NCI-H2029 treated with DMSO at 0.1 percent for 48 hours (cell line): ENCODE measurements at regions not wholly inside any gene's neighbourhood (a gene's known extent, or its start where the extent isn't known, plus 50 kb on each side); places are given as distances from the start of the nearest gene placed in this dataset.
"Not testable (repeated sequence)": the region's sequence is repeated elsewhere in the genome, so short reads cannot be mapped to it uniquely, and the experiment has no call there.

Source experiments
- DNase-seq: peaks from one replicate; lab custom pipeline; 2025; lab: John Stamatoyannopoulos, UW

DNA sequence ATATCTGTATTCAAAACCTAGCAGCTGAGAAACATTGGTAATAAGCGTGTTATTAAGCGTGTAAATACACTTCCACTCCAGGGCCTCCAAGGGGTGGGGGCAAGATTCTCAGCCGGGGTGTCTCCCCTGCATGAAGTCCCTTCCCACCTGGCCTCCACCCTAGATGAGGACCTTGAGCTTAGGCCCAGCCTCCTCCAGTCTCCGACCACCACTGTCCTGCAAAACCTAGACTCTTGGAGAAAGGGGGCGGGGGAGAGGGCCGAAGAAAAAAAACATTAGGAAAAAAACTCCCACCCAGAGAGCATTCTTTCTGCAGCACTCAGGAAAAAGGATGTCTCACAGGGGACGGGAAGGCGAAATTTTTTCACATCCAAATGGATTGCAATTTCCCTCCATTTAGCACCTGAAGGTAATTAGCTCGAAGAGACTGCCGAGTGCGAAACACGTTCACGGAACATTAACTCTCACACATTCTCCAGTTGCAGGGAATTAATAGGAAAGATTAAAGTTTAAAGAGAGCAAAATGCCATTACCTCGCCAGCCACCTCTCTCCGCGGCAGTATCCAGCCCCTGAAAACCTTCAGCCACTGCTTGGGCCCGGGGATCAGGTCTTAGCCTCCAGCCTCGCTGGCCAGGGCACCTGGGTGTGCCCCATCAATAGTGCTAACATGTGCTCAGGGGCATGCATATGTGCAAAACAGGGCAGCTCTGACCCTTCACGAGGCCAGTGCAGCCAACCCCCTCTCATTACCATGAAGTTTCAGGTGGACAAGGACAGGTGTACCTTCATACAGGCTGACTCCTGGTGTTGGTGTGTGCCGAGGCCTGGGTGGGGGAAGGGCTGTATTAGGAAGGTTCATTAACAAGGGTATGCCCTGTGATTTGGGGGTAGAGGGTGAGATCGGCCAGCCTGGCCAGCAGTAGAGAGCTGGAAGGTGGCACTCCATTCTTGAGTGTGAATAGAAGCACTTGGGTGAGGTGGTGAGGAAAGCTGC lies 77.2 kb downstream of the HIF1AN start:
- DNase-seq, result no peak

DNA sequence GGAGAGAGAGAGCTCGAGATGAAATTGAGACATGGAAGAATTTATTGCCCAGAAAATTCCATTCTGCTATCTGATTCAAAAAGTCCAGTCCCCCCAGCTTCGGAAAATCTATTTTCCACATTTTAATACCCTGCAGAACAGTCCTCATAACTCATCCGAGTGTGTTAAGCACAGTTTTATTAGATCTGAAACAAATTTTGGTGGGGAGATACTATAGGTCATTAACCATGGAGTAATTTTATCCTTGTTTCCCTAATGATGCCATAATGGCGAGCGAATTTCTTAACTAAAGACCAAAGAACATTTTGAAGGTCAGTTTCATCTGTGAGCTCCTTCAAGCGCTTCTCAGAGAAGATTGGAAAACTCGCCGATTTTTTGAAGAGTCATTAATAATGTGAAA lies 78.1 kb downstream of the HIF1AN start:
- DNase-seq, result no peak

DNA sequence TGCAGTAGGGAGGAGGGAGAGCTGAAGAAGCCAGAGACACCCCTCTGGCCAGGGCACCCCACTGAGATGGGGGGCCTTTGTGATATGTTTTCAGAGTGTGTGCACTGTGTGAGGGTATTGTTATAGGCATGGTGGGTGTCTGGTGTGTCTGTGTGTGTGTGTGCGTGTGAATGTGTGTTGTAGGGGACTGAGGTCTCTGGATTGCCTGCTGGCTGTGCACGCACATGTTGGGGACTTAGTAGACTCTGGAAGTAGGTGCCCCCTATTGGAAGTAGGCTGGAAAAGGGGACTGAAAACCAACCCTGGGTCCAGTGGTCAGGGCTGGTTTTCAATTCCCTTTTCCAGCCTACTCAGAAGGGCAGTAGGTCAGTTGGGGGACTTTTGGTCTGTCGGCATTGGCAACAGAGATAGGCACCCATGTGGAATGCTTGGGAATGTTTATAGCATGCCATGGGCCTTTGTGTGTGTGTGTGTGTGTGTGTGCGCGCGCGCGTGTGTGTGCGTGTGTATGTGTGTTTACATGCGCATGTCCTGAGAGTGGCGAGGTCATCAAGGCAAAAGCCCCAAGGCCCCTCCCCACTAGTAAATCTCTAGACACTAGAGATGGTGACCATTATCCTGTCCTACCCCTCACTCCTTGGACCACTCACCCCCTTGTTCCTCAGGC lies 78.8 kb downstream of the HIF1AN start:
- no peak for DNase-seq

DNA sequence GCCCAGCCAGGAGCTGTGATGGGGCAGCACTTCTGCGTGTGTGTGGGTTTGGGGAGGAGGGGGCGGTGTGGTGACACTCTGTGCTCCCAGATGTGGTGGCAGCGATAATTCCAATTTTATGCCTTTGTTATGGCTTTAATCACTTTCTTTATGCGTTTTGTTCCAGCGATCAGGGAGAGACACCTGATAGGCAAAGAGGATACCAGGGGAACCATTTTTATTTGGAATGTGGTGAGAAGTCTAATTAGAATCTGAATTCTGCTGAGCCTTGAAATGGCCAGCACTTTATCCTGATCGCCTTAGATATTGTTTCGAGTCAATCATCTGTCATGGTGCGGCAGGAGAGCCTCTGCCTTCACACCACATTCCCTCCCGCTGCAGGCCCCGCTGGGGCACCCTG lies 79.5 kb downstream of the HIF1AN start:
- no peak for DNase-seq

DNA sequence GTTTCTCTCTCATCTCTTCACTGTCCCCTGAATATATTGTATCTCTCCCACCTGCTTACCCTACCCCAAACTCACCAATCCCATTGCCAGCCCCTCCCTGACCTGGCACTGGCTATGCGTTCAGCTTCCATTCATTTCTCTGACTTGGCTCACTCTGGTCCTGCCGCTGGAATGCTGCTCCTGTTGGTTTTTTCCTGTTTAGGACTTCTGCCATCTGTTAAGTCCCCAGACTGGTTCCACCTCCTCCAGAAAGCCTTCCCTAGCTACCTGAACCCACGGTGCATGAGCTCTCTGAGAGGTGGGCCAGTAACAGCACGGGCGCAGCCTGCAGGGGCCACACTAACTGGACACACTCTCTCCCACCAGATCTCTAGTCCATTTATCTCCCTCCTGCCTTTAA lies 80.2 kb downstream of the HIF1AN start:
- no peak for DNase-seq

DNA sequence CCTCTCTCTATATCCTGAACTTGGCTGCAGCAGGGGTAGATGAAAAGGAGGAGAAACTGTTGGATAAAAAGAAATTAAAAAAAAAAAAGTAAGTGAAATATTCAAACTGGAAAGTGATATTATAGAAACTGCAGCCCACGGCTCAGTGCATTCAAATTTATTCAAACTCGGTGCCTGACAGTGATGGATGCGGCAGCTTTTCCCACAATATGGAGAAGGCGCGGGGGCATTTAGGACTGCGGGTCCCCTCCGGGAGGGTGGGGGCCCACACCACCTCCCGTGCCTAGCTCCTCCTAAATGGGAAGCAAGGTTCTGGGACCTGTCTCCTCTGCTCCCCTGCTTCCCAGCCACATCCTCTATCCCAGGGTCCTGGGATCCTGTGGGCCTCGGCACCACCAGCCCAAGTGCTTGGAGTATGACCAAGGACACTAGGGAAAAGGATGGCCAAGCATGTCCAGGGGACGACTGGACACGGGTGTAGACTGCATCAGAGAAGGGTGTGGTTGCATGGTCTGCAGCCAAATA lies 82.4 kb downstream of the HIF1AN start:
- no peak for DNase-seq

DNA sequence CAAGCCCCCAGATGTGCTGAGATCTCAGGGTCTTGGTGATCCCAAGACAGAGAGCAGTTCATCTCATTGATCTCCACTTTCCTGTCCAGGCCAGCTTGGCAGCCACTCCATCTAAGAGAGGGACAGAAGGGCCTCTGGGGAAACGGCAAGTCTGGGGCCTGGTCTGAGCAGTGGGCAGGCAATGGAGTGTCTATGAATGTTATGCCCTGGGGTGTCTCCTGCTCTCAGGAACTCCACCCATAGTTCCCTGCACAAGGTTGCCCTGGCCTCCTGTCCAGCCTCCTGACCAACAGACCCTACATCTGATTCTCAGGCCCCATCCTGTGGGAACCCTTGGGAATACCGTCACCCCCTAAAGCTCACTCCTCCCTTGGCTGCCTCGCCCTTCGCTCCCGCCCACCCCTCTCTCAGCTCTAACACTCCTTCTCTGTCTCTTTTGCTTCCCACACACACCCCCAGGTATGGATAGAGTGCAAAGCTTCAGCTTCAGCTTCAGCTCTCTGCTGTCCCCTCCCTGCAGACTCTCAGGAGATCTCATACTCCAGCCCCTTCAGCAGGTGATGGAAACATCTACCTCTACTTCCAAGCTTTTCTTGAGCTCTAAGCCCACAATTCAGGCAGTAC lies 83.0 kb downstream of the HIF1AN start:
- no peak for DNase-seq

DNA sequence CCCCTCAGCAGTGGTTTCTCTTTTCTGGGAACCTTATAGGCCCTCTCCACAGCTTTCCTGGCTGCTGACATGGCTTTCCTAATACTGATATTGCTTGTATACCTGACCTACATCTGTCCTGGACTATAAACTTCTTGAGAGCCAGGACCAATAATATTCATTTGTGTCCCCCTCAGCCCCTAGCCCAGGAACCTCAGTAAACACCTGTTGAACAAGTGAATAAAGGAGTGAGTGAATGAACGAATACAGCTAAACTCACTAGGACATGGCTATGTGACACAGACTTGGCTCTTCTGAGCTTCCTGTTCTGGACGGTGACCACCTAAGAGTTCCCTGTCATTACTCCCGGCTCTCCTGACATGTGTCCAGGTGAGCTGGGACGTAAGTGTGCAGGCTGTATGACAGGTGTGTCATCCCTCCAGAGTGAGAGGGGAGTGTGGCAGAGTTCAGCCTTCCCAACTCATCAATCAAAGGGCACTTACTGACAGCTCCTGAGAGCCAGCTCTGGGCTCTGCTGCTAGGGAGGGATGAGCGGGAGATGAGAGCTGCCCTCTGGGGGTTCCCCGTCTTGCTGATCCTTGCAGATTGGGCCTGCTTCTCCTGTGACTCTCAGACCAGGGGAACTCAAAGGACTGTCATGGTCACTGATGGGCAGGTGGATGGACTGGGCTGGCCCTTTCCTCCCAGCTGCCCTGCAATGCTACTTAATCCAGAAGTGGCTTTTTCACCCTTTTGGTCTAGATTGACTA lies 84.5 kb downstream of the HIF1AN start:
- no peak for DNase-seq

DNA sequence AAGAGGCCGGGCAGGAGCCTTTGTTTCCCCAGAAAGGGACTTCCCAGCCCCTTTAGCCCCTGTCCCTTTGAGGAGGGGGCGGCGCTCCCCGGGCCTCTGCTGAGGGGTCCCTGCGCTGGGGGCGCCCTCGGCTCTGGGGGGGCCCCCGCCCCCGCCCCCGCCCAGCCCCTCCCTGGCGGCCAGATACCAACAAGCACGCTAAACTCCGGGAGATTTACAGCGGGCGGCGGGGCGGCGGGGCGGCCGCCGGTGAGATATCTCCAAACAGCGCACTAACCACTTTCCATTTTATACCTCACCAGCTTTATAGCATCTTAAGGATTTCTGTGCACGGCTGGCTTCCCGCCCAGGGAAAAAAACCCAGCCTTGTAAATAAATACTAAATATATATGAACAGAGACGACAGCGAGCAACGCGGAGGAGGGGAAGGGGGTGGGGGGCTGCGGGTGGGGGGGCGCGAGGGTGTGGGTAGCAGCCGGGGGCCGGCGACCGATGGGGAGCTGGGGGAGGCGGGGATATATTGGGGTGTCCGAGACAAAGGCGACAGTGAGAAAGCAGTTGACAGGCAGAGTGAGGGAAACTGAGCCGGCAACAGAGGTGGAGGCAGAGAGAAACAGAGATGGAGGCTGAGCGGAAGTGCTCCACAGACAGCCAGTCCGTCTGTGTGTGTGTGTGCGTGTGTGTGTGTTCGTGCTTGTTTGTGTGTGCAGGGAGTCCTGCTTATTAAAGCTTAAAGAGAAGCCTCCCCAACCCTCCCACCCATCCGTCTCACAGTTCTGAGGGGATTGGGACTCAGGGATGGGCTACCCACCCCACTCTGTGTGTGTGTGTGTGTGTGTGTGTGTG lies 85.8 kb downstream of the HIF1AN start:
- DNase-seq, result no peak

DNA sequence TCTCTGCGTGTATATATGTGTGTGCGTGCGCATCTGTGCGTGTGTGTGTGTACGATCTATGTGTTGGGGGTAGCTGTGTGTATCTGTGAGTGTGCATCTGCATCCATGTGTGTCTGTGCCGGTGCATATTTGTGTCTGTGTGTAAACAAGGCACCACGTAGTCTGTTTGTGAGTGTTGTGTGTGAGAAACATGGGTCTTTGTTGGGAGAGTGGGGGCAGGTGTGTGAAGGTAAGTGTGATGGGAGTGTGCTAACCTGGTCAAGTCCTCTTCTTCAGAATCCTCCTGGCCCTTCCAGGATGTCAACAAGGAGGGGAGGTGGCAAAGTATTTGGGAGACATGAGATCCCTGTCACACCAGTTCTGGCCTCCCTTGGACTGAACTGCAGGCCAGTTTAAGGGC lies 87.2 kb downstream of the HIF1AN start:
- DNase-seq, result no peak

DNA sequence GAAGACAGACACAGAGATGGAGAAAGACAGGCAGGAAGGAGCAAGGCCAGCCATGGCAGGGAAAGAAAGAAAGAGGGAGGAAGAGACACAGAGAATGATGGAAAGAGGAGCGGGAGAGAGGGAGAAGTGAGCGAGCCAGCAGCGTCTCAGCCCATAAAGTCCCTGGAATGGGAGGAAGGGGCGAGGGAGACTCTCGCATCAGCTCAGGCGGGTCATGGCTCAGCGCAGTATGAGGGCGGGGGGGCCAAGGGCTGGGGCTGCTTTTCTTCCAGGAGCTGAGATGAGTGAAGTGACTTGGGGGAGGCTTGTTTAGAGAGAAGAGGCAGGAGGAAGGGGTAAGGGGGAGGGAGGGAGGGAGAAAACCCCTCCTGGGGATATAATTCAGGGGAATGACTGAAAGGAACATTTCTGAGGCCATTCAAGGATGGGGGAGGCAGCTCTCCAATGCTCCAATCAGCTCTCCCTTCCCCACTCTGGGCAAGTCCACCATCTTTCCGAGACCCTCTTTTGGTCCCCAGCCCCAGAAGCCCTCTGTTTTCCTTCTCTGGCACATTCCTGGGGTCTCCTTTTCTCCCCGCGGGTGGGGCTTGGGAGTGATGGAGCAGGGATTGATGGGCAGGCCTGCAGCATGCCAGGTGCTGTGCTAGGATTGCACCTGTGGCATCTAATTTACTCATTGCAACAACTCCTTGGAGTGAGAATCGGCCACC lies 87.9 kb downstream of the HIF1AN start:
- no peak for DNase-seq

DNA sequence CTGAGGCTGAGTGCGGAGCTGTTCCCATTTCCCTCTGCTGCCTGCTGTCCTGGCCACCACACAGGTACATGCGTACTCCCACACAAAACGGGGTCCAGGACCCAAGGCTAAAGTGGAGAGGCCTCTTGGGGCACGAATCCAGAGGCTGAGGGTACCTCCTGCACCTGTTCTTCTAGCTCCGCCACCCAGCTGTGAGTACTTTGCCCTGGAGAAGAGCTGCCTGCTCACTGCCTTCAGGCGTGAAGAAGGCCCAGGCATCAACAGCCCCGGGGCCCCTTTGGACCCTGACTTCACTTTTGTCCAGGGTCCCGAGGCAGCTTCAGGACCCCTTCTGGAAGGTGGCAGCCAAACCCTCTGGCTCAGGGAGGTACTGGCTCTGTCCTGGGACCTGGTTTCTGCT lies 88.6 kb downstream of the HIF1AN start:
- no peak for DNase-seq

DNA sequence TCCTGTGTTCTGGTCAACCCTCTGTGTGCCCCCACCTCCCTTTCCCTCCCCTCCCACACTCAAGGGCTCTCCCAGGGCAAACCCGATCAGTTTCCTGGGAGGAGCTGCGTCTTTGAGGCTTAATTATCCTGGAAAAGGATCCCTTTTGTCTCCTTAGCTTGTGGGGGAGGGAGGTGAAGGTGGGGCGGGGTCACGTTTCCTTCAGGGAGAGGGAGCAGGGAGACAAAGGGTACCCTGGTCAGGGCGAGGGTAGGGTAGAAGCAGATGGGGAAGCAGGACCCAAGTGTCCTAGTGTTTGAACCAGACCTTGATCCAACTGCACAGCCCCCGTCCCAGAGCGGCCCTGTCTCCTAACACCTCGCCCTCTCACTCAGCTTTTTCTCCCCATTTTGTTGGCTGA lies 90.1 kb downstream of the HIF1AN start:
- no peak for DNase-seq

DNA sequence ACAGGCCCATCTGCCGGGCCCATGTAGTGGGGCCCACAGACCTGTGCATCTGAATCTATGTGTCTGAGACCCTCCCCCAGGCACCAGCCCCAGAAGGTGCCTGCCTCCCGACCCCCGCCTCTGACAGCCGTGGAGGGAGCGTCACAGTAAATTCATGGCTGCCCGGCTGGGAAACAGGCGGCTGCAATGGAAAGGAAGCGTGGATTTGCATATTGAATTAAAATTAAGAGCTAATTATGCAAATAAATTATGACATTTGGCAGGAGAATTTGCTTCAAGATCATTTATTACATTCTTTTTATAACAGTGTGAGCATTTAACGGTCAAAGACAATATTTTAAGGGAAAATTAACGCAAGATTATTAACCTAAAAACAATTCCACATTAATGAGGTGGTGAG lies 92.3 kb downstream of the HIF1AN start:
- DNase-seq, result no peak

DNA sequence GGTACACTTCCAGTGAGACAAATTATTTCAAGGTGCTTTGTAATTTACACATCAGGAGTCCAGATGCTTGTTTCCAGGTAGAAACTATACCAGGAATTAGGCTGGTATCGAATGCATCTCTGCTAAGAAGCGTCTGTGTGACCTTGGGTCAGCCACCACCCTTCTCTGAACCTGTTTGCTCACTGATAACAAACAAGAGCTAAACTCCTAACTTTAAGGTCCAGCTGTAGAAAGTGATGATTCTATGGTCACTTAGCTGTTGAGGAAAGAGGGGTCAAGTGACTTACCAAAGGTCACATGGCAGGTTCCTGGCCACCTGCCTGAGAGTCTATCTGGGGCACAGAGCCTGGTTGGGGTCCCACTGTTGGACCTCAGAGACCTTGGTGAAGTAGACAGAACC lies 95.4 kb downstream of the HIF1AN start:
- no peak for DNase-seq

DNA sequence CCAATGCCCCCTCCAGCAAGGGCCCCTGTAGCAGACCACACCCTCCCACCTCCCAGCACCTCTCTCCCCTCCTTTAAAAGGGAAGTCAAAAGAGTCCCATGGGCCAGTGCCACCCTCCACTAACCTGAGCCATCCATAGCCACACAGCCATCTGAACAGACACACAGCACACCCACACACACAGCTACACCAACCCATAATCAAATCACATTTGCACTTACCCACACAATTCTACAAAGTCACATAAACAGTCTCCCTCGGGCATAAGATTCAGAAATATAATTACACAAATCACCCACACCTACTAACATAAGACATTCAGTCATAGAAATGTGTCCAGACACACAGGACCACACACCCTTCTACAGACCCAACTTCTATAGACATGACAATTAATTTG lies 96.3 kb downstream of the HIF1AN start:
- DNase-seq, result no peak

DNA sequence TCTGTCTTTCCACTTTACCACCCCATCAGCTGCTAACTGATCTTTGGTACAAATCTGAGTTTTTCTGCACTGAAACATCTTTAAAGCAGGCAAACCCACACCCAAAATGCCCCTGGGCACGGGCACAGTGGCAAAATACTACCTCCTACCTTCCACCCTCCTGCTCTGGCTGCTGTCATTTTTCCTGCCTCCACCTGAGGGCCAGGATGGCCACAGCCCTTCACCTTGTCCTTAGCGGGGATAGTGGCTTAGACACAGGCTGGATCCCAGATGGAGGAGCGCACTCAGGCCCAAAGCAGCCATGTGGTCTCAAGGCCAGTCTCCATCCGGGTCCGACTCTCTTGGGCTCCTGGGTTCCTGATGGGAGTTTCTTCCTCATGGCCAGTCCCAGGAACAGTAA lies 98.3 kb downstream of the HIF1AN start:
- DNase-seq, result no peak

DNA sequence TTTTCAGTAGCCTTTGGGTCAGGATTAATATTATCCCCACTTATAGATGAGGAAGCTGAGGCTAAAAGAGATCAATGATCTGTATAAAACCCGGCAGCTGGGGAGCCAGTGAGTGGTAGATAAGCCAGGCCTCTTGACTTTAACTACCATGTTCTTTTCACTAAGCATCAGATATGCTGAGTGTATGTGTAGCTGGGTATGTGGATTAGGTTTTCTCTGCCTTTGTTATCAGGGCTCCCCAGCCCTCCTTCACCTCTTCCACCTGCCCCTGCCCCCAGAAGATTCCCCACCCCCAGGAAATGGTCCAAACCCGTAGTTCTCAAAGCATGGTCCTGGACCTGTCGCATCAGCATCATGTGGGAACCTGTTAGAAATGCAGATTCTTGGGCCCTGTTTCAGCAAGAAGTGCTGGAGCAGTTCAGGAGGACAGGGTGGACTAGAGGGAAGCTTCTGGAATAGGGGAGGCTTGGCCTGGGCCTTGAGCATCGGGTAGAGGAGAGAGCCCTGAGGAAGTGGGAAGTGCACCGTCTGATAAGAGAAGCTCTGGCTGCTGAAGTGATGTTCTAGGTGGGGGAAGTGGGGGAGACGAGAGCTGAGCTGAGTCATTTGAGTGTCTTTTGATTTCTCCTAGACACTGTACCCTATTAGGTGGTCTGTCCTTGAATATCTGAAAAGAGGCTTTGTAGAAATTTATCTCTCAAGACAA lies 101.3 kb downstream of the HIF1AN start:
- DNase-seq, result peak; percentile 6

DNA sequence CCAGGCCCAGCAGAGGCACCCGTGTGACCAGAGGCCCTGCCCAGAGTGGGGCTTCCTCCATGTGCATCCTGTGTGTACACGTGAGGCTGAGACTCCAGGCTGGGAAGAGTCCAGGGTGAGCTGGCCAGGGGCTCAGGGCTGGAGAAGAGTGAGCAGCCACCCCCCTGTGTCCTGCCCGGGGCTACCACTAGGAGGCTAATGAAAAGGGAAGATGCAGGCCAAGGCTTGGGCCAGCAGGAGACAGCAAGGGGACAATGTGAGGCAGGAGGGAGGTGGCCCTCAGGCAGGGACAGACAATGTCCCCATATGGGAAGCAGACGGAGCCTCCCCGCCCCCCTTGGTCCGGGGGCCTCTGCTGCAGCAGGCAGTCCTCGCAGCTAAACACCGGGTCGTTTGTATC lies 102.0 kb downstream of the HIF1AN start:
- no peak for DNase-seq

DNA sequence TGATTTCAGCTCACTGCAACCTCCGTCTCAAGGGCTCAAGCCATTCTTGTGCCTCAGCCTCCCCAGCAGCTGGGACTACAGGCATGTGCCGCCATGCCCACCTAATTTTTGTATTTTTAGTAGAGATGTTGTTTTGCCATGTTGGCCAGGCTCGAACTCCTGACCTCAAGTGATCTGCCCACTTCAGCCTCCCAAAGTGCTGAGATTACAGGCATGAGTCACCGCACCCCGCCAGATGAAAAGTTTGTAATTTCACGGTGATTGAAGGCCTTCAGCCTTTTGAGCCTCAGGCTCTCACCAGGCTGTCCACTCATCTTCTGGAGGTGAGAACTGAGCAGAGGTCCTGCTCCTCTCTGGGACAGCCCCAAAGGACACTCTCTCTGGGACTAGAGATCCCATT lies 103.2 kb downstream of the HIF1AN start:
- DNase-seq, result not testable (repeated sequence)
